Mucosa of gallbladder (tissue), 1 donor: ENCODE measurements at regions not wholly inside any gene's neighbourhood (a gene's known extent, or its start where the extent isn't known, plus 50 kb on each side); places are given as distances from the start of the nearest gene placed in this dataset.

Source experiments
- DNase-seq: peaks from one replicate; pipeline ENCODE4 v3.0.0-alpha.2; 2020; ENCODE audit warnings: low spot score
- donor health status: DM: no; HTN: no; CAD: no.

DNA sequence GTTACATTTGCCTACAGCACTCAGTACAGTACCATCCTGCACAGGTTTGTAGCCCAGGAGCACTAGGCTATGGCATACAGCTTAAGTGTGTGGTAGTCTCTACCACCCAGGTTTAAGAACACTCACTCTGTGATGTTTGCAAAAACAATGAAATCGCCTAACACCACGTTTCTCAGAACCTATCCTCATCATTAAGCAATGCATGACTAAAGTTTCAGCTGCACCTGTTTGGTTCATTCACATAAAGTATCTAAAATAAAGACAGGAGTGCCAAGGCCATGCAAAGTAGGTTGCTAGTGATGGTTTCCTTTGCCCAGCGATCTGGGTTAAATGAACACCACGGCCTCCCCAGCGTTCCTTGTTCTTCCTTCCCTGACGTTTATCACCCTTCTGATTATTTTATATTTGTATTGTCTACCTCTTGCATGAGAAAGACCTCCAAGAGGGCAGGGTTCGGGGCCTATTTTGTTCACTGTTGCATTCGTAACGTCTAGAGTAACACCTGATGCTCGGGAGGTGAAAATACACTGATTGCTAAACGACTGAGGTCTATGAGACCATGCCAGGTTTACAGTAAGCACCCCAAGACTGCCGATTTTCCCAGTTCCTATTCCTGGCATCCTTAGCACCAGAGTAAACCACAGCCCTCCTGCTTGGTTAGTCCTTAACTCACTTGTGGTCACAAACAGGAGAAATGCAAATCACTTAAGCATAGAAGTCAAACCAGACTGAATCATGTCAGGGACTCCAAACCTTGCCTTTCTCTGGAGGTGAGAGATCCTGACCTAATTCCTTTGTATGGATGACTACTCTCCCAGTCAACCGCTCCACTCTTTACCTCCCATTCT lies 204.1 kb upstream of the NFE2L3 start:
- DNase-seq, result no peak

DNA sequence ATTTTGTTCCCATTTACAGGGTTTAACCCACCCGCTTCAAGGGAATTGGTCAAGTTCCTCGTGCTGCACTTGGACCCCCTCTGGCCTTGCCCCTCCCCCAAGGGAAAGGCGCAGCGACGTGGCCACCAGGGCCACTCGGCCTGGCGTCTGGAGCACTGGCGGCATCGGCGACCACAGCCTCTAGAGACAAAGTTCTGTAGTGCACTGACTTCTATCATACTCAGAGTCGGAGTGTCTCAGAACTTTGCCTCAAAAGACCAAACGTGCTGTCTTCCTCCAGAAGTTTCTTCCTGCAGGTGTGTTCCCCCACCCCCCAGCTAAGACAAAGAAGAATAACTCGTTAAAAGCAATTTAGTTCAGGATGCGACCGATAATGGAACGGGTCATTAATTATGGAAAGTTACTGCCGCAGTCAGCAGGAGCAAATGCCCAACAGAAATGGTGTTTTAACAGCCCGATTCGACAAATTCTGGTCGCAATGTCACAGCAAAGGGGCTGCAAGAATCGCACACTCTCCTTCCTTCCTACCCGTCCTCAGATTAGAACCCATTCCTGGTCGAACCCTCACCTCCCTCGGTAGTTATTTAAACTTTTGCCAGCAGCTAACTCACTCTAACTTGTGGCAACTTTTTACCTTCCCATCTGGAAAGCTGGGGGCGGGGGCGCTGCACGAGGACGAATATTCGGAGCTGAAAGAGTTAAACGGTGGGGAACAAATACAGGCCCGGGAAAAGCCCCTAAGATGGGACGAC lies 202.1 kb upstream of the NFE2L3 start:
- DNase-seq, result no peak

DNA sequence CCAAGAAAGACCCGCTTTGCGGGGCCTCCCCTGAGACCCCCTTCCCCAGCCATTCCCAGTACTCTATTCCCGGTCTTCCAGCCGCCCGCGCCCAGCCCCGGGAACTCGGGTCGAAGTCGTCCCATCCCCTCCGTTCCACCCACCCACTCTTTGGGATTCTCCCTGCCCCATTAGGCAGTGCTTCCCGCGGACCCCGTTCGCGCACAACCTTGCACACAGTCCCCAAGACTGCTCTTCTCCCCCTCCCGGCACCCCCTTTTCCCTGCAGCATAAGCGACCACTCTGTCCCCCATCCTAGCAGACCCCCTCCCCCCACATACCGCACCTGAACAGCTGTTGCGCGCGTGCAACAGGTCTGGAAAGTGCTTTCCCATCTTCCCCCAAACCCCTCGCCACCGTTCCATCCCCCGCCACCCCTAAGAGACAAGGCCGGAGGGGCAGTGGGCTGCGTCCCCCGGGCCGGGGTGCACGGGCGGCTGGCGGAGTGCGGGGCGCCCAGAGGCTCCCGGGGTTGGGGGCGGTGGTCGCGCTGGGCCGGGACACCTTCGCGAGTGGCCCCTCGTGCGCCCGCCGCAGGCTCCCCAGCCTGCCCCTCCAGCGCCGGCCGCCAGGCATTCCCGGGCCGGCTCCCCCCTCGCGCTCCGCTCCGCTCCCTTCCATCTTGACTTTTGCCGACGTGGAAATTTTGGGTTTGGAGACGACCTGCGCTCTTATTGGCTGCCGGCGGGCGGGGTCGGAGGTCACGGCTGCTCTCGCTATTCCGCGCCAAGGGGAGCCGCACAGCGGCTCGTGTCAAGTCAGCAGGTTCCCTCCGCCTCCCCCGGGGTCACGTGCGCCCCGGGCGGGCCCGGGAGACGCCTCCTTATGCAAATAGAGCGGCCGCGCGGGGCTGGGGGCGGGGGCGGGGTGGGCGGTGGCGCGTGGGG lies 201.2 kb upstream of the NFE2L3 start:
- peak; percentile 93 for DNase-seq

DNA sequence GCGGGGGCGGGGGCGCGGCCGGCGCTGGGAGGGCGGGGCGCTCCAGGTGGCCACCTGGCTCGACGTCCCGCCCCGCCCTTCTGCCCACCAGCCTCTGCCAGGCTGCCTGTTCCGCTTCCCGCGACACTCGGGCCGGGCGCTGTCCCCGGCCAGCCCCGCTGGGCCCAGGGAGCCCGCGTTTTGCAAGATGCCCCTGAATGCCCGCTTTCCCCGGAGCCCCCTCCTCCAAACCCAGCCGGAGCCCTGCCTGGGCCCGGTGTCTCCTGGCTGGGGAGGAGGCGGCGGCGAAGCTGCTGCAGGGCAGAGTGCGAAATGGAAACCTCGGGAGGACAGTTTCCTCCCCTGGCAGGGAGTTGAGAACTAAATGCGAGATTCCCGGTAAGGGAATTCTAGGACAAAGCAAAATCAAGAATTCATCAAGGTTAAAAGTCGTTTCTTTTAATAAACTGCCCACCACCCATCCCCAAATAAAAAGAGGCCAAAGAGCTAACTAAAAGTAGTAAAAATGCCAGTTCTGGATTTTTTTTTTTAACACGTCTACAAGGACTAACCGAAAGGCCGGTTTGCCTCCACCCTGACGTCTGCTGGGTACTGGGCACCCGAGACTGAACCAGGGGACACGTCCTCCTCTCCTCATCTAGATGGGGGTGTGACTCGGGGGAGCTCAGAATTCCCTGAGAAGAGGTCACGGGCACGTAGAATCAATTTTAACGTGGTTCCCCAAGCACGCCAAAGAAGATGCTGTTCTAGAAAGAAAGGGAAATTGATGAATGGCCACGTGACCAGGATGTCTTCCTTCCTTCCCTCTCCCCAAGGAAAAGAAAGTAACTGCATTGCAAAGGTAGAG lies 200.4 kb upstream of the NFE2L3 start:
- no peak for DNase-seq

DNA sequence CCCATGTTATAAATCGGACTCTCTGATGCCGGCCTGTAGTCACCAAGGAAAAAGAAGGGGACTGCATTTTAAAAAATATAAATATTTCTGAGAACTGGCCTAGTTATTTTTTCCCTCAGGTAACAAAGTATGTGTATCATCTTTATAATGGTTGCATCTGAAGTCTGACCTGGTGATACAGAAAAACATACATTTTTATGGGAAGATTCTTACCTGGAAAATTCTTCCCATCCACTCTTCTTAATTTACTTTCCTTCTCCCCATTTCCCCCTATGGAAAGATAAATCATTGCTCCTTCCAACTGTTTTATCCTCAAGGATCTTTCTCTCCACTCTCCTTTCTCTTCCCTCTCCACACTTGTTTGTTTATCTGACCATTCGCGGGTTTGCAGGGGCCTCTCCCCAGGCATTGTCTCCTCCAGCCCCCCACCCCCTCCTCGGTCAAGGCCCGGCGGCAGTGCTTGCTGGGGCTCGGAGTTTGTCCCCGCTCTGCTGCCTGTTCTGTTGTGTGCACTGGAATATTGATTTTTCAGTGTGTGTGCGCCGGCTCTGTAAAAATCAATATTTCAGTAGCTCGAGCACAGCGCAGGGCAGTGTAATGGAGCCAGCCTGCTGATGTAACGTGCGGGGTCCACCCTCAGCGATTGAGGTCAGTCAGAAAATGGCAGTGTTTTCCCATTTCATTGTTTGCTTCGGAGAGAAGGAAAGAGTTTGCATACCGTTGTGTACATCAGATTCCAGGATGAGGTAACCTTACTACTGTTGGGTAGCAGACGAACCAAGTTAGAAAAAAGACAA lies 199.5 kb upstream of the NFE2L3 start:
- peak; percentile 64 for DNase-seq

DNA sequence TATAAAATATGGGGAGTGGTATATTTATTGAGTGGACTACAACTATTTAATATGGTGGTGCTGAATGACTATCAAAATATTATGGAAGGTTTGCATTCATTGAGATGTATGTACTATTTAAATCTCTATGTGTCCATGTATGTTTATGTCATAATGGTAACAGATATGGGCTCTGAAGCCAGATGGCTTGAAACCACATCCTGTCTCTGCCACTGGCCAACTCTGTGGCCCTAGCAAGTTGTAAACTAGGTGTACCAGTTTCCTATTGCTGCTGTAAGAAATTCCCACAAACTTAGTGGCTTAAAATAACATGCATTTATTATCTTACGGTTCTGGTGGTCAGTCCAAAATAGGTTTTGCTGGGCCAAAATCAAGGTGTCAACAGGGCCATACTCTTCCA lies 198.1 kb upstream of the NFE2L3 start:
- no peak for DNase-seq

DNA sequence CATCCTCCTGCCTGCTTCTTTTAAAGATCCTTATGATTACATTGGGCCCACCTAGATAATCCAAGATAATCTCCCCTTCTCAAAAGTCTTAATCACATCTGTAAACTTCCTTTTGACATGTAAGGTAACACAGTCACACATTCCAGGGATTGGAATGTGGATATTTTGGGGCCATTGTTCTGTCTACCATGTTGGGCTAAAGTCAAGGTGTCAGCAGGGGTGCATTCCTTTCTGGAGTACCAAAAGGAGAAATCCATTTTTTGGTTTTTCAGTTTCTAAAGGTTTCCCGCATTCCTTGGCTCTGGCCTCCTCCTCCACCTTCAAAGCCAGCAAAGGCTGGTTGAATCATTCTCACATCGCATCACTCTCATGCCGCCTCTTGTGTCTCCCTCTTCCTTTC lies 197.6 kb upstream of the NFE2L3 start:
- DNase-seq, result no peak

DNA sequence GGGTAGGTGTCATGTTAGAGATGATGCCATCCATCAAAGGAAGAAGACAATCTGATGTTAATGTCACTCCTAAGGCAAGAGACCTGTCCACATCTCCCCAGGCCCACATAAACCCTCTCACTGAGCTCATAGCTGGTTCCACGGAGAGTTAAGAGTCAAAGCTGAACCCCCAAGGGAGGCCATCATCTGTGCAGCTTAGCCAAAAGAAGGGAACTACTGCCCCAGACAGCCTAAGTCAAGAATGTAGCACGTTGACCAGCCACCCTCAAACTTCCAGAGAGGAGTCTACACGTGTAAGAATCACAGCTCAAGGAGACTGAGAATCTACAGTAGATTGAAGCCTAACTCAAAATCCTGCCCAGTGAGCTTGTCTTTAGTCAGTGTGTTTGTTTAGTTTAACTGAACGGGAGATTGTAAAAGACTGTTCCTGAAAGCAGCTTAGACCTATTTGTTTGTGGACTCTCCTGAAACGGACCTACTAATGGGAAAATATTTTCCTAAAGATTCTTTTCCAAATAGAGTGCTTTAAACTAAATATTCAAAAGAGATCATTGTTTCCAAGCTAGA lies 192.7 kb upstream of the NFE2L3 start:
- DNase-seq, result no peak

DNA sequence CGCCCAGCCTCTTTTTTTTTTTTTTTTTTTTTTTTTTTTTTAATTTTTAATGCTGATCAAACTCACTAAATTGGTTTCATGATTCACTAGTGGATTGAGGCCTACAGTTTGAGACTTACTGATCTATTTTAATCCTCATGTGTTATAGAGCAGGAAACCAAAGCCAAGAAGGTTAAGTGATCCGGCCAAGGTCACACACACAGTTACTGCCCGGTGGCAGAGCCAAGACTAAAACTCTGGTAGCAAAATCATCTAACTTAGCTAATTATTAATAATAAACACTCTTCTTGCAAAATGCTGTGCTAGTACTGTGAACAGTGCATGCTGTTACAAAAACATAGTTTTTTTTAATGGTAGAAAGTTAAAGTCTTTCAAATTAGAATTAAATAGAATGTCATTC lies 188.3 kb upstream of the NFE2L3 start:
- DNase-seq, result peak; percentile 58

DNA sequence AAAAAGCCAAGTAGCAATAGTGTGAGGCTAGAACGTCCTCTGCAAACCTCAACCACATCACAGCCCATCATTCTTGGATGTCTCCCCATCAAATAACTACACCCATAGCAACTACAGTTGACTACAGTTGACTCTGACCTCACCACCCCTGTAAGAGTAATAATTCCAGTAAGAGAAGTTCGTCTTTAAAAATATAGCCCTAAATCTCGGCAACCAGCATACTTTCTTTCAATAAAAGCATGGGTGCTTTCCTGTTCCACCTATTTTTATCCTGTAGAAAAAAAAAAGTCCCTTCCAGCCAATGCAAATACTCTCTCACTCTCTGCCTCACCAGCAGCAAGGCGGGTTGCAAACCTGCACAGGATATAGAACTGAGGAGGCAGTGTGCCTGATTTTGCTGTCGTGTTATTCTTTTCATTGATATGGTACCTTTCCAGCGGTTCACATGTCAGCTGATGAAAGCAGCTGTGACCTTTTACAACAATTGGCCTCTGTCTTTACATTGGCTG lies 187.5 kb upstream of the NFE2L3 start:
- DNase-seq, result no peak

DNA sequence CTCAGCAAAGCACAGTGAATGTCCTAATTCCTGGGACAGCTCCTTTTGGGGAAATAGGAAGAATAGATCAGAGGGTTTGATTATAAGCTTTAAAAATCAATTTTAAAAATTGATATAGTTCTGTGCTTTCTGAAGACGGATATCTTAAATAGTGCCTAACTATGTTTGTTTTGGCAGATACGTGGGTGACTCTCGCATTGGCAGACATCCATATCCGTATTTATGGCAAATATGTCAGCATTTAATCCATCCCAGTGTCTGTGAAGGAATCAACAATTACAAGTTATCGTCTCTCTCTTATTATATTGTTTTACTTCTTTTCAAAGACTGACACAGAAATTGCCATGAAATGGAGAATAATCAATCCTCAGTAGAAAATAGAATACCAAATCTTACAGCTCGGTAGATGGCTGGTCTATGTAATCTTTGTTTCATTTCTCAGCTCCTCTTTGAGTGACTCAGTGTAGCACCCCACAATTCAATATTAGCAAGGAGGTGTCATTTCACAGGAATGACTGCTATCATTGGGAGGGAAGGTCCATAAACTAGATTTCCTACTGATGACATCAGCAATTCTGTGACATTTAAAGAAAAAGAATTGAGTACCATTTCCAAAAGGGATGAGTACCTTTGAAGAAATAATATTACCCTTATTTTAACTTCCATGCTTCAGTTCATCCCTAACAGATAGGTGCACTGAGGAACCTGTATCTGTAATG lies 186.4 kb upstream of the NFE2L3 start:
- DNase-seq, result peak; percentile 43

DNA sequence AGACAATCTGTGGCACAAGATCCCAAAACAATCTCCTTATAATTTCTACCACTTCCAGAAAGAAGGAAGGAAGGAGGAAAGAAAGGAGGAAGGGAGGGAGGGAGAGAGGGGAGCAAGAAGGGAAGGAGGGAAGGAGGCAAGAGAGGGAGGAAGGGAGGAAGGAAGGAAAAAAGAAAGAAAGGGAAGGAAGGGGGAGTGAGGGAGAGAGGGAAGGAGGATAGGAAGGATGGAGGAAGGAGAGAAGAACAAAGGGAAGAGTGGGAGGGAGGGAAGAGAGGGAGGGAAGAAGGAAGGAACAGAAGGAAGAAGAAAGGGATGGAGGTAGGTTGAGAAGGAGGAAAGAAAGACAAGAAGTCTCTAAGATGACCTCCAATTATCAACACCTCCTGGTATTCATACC lies 185.5 kb upstream of the NFE2L3 start:
- DNase-seq, result no peak

DNA sequence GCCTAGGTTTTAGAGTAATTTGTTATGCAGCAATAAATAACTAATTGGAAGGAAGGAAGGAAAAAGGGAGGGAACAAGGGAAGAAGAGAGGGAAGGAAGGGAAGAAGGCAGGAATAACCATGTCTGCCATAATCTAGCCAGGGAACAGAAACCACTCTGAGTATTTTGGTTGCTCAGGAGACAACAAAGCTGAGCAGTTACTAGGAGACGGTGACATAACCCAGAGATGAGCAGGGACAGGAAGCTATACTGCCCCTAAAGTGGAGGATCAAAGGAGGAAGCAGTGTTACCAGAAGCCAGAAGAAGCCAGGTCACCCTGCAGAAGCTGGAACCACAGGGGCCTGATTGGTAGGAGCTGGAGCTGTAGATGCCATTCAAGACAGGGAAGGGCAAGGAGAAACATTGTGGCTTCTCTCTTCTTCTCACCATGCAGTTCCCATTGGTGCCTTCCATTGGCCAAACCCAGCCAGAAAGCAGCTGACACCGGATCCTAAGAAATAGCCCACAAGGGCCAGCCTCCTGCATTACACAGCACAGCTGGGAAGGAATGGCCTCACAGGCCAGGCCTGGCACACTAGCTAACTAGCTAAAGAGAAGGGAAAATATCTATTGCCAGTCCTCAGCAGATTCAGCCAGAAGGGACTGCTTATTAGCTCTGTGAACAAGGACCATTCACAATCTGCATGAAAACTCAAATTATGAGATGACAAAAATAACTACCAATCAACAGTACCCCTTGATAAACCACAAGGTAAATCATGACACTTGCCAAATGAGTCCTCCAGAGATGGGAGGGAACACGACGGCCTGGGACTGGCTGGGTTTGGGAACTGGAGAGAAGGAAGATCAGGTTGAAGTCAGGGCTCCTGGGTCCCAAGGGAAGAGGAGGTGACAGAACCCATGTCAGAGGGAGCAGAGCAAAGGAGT lies 184.5 kb upstream of the NFE2L3 start:
- no peak for DNase-seq

DNA sequence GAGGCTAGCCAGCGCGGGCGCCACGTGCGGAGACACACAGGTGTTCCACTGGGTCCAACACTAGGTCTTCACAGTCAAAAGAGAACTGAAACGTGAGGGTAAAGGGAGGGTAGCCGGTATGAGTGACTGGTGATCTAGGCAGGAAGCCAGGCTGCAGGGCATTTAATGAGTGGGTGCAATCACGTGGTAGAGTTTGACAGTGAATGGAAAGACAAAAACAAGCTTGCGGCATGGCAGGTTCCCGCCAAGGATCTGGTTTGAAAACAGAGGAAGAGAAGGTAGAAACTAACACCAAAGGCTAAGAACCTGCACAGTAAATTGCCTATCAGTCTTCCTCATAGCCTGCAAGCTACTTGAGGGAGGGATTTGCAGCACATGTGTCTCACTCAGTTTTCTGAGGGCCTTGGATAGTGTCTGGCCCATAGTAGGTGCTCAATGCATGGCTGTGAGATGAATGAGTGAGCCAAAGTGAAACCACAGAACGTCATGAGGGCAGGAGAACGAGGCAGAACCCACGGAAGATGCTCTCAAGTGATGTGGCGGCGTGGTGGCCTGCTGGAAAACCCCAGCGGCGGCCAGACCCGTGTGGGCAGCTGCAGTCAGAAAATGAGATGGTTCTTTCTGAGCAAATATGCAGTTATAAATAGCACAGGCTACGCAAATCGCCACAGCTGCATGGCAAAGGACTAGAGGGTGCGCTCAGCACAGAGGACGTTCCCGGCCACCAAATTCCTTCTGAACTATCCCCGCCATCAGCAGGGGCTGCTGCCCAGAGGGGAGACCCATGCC lies 183.6 kb upstream of the NFE2L3 start:
- no peak for DNase-seq

DNA sequence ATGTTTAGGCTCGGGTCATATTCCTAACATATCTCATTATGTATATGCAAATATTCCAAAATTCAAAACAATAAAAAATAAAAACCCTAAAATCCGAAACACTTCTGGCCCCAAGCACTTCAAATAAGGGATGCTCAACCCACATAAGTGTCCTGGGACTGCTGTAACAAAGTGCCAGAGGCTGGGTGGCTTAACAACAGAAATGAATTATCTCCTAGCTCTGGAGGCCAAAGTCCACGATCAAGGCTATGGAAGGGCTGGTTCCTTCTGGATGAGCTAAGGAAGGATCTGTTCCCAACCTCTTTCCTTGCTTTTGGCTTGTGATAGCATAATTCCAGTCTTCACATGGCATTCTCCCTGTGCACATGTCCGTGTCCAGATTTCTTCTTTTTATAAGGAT lies 181.6 kb upstream of the NFE2L3 start:
- peak; percentile 18 for DNase-seq

DNA sequence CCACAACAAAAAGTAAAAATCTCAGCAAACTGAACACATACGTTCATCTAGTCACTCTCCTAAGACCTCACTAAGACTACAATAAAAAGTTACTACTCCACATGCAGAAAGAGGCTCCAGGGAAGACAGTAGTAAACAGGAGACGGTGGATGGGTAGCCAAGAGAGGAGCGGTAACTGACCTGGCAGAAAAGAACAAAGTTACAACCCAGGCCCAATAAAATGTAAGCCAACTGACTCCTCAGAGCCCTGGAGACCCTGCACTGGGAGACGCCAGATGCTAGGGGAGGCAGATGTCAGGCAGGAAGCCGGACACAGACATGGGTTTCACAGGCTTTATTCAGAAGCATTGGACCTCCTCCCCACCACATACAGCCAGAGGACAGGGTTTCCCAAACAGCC lies 181.1 kb upstream of the NFE2L3 start:
- DNase-seq, result no peak

DNA sequence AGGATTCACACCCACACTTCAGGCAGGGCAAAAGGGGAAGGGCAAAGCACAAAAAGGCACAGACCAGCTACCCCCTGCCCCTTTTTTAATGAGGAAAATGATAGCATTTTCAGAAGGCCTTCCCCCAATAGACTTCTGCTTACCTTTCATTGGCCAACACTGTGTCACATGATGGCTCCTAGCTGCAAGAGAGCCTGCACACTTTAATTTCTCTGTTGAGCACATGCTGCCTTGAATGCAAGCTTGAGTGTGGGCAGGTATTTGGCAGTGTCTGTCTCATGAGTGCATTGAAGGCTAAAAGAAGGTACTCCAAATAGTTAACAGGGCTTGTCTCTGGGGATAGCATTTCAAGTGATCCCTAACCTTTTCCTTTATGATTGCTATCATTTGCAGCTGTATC lies 175.4 kb upstream of the NFE2L3 start:
- DNase-seq, result no peak
